Cardiac fibroblast (primary cell): ENCODE measurements at regions not wholly inside any gene's neighbourhood (a gene's known extent, or its start where the extent isn't known, plus 50 kb on each side); places are given as distances from the start of the nearest gene placed in this dataset.

Experiments
- DNase-seq, 2 donors: peaks; one replicate each; pipeline versions ENCODE4 v3.0.0 to v3.0.0-alpha.2; 2010; ENCODE audit warnings: low read depth in 2 of 2
- H3K4me3 ChIP-seq, 2 donors: replicated peaks in 1 of 2; 1 replicate in 1 of 2; 2 replicates in 1 of 2; pipeline ENCODE4 v1.5.1; 2011; ENCODE audit warnings: low read depth in 2 of 2, low read length in 2 of 2, mild to moderate bottlenecking in 2 of 2, moderate library complexity in 1 of 2
- TF ChIP-seq, protein P1 (sequence below): IDR thresholded peaks from one replicate; pipeline ENCODE4 v1.5.1; 2011; ENCODE audit warnings: low read depth, mild to moderate bottlenecking, low read length, inconsistent platforms

DNA sequence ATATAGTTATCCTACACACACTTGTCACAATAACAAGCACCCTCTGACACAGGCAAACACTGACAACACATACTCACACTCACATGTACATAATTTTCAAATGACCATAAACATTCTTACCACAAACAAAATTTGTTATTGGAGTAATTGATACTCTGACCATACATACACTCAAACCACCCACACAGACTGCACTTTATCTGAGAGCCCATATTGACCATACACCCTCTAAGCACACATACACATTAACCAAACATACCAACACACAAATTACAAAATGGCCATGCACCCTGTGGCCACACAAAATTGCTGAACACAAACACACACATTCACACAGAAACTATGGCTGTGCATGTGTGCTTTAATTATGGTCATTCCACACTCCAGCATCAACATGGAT, 79.1 kb upstream of the FAM120A start:
- TF ChIP-seq, protein P1, sequence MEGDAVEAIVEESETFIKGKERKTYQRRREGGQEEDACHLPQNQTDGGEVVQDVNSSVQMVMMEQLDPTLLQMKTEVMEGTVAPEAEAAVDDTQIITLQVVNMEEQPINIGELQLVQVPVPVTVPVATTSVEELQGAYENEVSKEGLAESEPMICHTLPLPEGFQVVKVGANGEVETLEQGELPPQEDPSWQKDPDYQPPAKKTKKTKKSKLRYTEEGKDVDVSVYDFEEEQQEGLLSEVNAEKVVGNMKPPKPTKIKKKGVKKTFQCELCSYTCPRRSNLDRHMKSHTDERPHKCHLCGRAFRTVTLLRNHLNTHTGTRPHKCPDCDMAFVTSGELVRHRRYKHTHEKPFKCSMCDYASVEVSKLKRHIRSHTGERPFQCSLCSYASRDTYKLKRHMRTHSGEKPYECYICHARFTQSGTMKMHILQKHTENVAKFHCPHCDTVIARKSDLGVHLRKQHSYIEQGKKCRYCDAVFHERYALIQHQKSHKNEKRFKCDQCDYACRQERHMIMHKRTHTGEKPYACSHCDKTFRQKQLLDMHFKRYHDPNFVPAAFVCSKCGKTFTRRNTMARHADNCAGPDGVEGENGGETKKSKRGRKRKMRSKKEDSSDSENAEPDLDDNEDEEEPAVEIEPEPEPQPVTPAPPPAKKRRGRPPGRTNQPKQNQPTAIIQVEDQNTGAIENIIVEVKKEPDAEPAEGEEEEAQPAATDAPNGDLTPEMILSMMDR, result no peak
- no peak for DNase-seq
- no peak overlapping the region for H3K4me3 ChIP-seq

DNA sequence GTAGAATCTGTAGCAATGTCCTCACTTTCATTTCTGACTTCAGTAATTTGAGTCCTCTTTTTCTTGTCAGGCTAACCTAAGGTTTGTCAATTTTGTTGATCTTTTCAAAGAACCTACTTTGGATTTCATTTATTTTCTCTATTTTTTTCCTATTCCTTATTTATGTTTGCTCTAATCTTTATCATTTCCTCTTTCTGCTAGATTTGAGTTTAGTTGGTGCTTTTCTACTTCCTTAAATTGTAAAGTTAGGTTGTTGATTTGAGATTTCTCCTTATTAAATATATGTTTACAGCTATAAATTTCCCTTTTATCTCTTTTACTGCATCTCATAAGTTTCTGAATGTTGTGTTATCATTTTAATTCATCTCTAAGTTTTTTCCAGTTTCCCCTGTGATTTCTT, 75.1 kb upstream of the FAM120A start:
- TF ChIP-seq, protein P1, result no peak
- DNase-seq, result no peak
- no peak overlapping the region for H3K4me3 ChIP-seq

DNA sequence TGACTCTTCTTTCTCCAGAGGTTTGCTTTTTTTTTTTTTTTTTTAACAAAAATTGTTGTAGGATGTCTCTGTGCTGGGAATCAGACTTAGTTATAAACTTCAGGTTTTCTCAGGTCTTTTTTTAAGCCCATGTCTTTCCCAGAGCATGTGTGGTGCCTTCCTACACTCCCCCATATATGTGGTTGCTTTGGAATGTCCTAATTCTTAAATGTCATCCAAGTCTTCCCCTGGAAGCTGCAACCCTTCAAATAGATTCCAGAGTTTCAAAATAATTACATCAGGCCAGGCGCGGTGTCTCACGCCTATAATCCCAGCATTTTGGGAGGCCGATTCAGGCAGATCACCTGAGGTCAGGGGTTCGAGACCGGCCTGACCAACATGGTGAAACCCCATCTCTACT, 73.2 kb upstream of the FAM120A start:
- peak in 1 of 2 donors; percentile 16 for DNase-seq
- TF ChIP-seq, protein P1, result no peak
- no peak overlapping the region for H3K4me3 ChIP-seq

DNA sequence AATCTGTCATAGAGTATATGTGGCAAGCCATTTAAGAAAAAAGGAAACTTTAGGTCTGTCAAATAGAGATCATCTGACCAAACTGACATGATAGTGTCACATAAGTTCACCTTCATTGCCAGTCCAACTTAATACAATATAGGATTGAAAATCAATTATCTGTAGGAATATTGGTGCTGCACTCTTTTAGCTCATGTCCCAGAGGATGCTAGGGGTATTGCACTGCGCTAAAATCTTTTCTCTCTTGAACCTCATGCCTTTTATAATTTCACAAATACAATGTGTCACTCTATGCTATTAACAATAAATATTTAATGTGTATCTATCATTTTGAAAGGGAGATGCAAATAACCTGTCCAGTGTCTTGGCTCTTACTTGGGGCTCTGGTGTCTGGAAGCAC, 72.4 kb upstream of the FAM120A start:
- no peak overlapping the region for H3K4me3 ChIP-seq
- TF ChIP-seq, protein P1, result peak; percentile 34
- no peak for DNase-seq

DNA sequence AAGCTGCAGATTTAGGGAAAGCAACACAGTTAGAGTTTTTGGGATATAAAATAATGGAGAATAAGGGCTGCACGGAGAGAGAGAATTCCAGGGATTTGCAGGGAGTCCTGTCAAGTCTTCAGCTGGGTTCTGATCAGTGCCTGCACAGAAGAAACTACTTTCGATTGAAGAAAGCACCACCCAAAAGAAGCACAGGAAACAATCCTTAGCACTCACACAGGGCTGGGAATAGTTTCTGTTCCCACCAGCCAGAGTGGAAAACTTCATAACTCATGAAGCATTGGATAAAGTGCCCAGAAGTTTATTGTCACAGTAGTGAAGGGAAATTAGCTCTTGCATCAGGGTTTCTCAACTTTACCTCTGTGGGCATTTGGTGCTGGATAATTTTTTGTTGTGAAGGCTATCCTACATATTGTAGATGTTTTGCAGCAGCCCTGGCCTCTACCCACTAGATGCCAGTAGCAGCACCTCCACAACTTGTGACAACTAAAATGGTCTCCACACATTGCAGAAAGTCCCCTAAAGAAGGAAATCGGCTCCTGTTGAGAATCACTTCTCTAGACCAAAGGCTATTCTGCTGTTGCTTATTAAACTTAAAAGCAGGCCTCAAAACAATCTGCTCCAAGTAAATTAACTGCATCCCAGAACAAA, 71.0 kb upstream of the FAM120A start:
- DNase-seq, result peak in 1 of 2 donors; percentile 3
- no peak overlapping the region for H3K4me3 ChIP-seq
- TF ChIP-seq, protein P1, result no peak

DNA sequence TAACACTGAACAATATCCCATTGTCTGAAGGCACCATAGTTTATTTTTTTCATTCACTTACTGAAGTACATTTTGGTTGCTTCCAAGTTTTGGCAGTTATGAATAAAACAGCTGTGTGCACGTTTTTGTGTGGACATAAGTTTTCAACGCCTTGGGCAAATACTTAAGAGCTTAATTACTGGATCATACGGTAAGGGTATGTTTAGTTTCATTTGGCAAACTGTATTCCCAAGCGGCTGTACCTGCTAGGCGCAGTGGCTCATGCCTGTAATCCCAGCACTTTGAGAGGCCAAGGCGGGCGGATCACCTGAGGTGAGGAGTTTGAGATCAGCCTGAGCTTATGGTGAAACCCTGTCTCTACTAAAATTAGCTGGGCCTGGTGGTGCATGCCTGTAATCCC, 63.7 kb upstream of the FAM120A start:
- TF ChIP-seq, protein P1, result no peak
- no peak for DNase-seq
- no peak overlapping the region for H3K4me3 ChIP-seq
